Keratinocyte (primary cell): ENCODE measurements at regions not wholly inside any gene's neighbourhood (a gene's known extent, or its start where the extent isn't known, plus 50 kb on each side); places are given as distances from the start of the nearest gene placed in this dataset.

Experiments used
- EZH2 ChIP-seq: IDR thresholded peaks from one replicate; pipeline ENCODE4 v1.6.1; 2012; ENCODE audit warnings: inconsistent platforms, mild to moderate bottlenecking, low read length, moderate library complexity
- TF ChIP-seq, protein P1 (sequence below), 3 experiments: IDR thresholded peaks in 1 of 3; conservative IDR thresholded peaks in 1 of 3; optimal IDR thresholded peaks in 1 of 3; 2 replicates in 2 of 3; 3 replicates in 1 of 3; pipeline versions ENCODE3 to v1.5.1; 2011; ENCODE audit warnings: low read length in 3 of 3, mild to moderate bottlenecking in 3 of 3, moderate library complexity in 2 of 3, control low read depth in 1 of 3, inconsistent platforms in 1 of 3; ENCODE audit not compliant: insufficient read depth in 2 of 3; ENCODE audit errors: extremely low read depth in 1 of 3

DNA sequence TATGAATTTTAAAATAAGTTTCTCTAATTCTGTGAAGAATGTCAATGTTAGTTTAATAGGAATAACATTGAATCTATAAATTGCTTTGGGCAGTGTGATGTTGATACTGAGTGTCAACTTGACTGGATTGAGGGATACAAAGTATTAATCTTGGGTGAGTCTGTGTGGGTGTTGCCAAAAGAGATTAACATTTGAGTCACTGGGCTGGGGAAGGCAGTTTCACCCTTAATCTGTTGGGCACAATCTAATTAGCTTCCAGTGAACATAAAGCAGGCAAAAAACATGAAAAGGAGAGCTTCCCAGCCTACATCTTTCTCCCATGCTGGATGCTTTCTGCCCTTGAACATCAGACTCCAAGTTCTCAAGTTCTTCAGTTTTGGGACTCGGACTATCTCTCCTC lies 832.0 kb upstream of the ARRDC3 start:
- TF ChIP-seq, protein P1, sequence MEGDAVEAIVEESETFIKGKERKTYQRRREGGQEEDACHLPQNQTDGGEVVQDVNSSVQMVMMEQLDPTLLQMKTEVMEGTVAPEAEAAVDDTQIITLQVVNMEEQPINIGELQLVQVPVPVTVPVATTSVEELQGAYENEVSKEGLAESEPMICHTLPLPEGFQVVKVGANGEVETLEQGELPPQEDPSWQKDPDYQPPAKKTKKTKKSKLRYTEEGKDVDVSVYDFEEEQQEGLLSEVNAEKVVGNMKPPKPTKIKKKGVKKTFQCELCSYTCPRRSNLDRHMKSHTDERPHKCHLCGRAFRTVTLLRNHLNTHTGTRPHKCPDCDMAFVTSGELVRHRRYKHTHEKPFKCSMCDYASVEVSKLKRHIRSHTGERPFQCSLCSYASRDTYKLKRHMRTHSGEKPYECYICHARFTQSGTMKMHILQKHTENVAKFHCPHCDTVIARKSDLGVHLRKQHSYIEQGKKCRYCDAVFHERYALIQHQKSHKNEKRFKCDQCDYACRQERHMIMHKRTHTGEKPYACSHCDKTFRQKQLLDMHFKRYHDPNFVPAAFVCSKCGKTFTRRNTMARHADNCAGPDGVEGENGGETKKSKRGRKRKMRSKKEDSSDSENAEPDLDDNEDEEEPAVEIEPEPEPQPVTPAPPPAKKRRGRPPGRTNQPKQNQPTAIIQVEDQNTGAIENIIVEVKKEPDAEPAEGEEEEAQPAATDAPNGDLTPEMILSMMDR (optimal IDR thresholded peaks at IDR 0.05 in 1 of 3, IDR thresholded peaks at IDR 0.05 in 1 of 3, conservative IDR thresholded peaks at IDR 0.05 in 1 of 3; ENCODE audit: extremely low read depth in 1 of 3, insufficient read depth in 2 of 3, low read length in 3 of 3) = no peak
- TF ChIP-seq EZH2 = no peak
